GM23248 (cell line): ENCODE measurements at regions not wholly inside any gene's neighbourhood (a gene's known extent, or its start where the extent isn't known, plus 50 kb on each side); places are given as distances from the start of the nearest gene placed in this dataset.

Experiments used
- EZH2 ChIP-seq: fragments of 200-600 bp; sonication (generic); IDR thresholded peaks from 2 replicates; pipeline ENCODE4 v1.6.1; 2018; ENCODE audit warnings: antibody characterized with exemption, mild to moderate bottlenecking; ENCODE audit not compliant: insufficient read depth, poor library complexity, severe bottlenecking
- EZH2phosphoT487 ChIP-seq: fragments of 200-600 bp; sonication (generic); IDR thresholded peaks from 2 replicates; pipeline ENCODE4 v1.6.1; 2018; ENCODE audit warnings: antibody characterized with exemption, moderate library complexity, mild to moderate bottlenecking, low read depth; ENCODE audit not compliant: insufficient read depth

GRCh38 chr3:103712320-103713008, 1277.6 kb downstream of the ZPLD1 start:
- no peak for TF ChIP-seq EZH2
- TF ChIP-seq EZH2phosphoT487 = no peak
